RPMI7951 (cell line): ENCODE measurements at regions not wholly inside any gene's neighbourhood (a gene's known extent, or its start where the extent isn't known, plus 50 kb on each side); places are given as distances from the start of the nearest gene placed in this dataset.
"Not testable (repeated sequence)": the region's sequence is repeated elsewhere in the genome, so short reads cannot be mapped to it uniquely, and the experiment has no call there.

ENCODE experiments used
- DNase-seq: peaks from one replicate; pipeline ENCODE4 v3.0.0-alpha.2; 2012; ENCODE audit warnings: low read depth

GRCh38 chr9:87041553-87042235 lies 94.4 kb upstream of the GAS1 start:
- not testable (repeated sequence) for DNase-seq

- DNase-seq: peak; percentile 15
Observed at GRCh38 chr9:87049929-87050608, 102.8 kb upstream of the GAS1 start.

GRCh38 chr9:87054999-87055686 lies 107.8 kb upstream of the GAS1 start:
- no peak for DNase-seq

- no peak for DNase-seq
Observed at GRCh38 chr9:87059772-87060171, 112.5 kb upstream of the GAS1 start.

GRCh38 chr9:87062746-87063145 lies 115.4 kb upstream of the GAS1 start:
- DNase-seq: no peak

- DNase-seq: no peak
Observed at GRCh38 chr9:87063246-87063645, 115.9 kb upstream of the GAS1 start.

- DNase-seq: no peak
Observed at GRCh38 chr9:87063871-87064270, 116.6 kb upstream of the GAS1 start.

GRCh38 chr9:87064311-87064710 lies 117.0 kb upstream of the GAS1 start:
- no peak for DNase-seq

- no peak for DNase-seq
Observed at GRCh38 chr9:87065981-87066380, 118.7 kb upstream of the GAS1 start.

GRCh38 chr9:87067426-87067825 lies 120.1 kb upstream of the GAS1 start:
- DNase-seq: no peak

- DNase-seq: no peak
Observed at GRCh38 chr9:87068177-87068840, 121.0 kb upstream of the GAS1 start.

- no peak for DNase-seq
Observed at GRCh38 chr9:87069690-87070089, 122.4 kb upstream of the GAS1 start.

GRCh38 chr9:87070336-87070735 lies 123.0 kb upstream of the GAS1 start:
- DNase-seq: no peak

- DNase-seq: no peak
Observed at GRCh38 chr9:87071473-87071872, 124.2 kb upstream of the GAS1 start.

- no peak for DNase-seq
Observed at GRCh38 chr9:87073692-87074091, 126.4 kb upstream of the GAS1 start.

- DNase-seq: no peak
Observed at GRCh38 chr9:87075537-87075936, 128.2 kb upstream of the GAS1 start.

GRCh38 chr9:87076825-87077224 lies 129.5 kb upstream of the GAS1 start:
- no peak for DNase-seq

GRCh38 chr9:87077986-87078385 lies 130.7 kb upstream of the GAS1 start:
- DNase-seq: no peak

GRCh38 chr9:87080512-87081264 lies 133.4 kb upstream of the GAS1 start:
- DNase-seq: no peak

GRCh38 chr9:87081503-87081902 lies 134.2 kb upstream of the GAS1 start:
- DNase-seq: no peak

GRCh38 chr9:87083986-87084385 lies 136.7 kb upstream of the GAS1 start:
- DNase-seq: no peak

- no peak for DNase-seq
Observed at GRCh38 chr9:87084407-87084806, 137.1 kb upstream of the GAS1 start.
